C4-2B (cell line): ENCODE measurements at regions not wholly inside any gene's neighbourhood (a gene's known extent, or its start where the extent isn't known, plus 50 kb on each side); places are given as distances from the start of the nearest gene placed in this dataset.

Source experiments
- ZFX ChIP-seq: fragments of 450-650 bp; IDR thresholded peaks from 2 replicates; pipeline ENCODE4 v1.6.1; 2017
- TF ChIP-seq, protein P1 (sequence below): fragments of 450-650 bp; conservative IDR thresholded peaks from 2 replicates; pipeline ENCODE4 v1.5.1; 2017; ENCODE audit warnings: mild to moderate bottlenecking

DNA sequence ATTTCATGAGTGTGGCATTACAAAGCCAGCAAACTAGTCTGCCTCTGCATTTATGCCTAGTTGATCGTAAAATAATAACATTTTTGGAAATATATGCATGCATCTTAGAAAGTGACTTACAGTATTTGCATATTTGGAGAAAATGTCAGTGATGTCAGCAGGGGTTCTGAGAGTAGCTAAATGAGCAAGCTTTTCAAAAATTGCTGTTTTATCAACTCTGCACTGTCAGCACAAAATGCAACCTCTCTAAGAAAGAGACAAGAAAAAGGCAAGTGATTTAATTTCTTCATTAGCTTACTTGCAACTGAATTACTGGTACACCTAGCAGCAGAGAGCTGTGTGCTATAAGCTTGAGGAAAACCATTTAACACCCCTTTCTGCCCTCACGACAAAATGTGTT is 632.5 kb upstream of the MMS22L start:
- TF ChIP-seq, protein P1, sequence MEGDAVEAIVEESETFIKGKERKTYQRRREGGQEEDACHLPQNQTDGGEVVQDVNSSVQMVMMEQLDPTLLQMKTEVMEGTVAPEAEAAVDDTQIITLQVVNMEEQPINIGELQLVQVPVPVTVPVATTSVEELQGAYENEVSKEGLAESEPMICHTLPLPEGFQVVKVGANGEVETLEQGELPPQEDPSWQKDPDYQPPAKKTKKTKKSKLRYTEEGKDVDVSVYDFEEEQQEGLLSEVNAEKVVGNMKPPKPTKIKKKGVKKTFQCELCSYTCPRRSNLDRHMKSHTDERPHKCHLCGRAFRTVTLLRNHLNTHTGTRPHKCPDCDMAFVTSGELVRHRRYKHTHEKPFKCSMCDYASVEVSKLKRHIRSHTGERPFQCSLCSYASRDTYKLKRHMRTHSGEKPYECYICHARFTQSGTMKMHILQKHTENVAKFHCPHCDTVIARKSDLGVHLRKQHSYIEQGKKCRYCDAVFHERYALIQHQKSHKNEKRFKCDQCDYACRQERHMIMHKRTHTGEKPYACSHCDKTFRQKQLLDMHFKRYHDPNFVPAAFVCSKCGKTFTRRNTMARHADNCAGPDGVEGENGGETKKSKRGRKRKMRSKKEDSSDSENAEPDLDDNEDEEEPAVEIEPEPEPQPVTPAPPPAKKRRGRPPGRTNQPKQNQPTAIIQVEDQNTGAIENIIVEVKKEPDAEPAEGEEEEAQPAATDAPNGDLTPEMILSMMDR = no peak
- TF ChIP-seq ZFX = no peak
